Activated CD8-positive, alpha-beta memory T cell treated with anti-CD3 and anti-CD28 coated beads, Interleukin-2, amount 50 U/mL, for 24 hours (primary cell): ENCODE measurements at regions not wholly inside any gene's neighbourhood (a gene's known extent, or its start where the extent isn't known, plus 50 kb on each side); places are given as distances from the start of the nearest gene placed in this dataset.
"Not testable (repeated sequence)": the region's sequence is repeated elsewhere in the genome, so short reads cannot be mapped to it uniquely, and the experiment has no call there.

Experiments
- DNase-seq: peaks from one replicate; pipeline ENCODE4 v3.0.0-alpha.2; 2020; ENCODE audit errors: extremely low read depth

GRCh38 chr6:134402372-134402984 is 84.6 kb upstream of the SGK1 start:
- DNase-seq = no peak

- no peak for DNase-seq
Observed at GRCh38 chr6:134400941-134401340, 83.0 kb upstream of the SGK1 start.

DNA sequence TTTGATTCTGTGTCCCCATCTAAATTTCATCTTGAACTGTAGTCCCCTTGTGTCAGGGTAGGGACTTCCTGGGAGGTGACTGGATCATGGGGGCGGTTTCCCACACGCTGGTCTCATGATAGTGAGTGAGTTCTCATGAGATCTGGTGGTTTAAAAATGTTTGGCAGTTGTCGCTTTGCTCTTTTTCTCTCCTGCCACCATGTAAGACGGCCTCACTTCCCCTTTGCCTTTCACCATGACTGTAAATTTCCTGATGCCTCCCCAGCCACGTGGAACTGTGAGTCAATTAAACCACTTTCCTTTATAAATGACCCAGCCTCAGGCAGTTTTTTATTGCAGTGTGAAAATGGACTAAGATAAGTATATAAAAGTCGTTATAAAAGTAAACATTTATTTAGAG is 80.5 kb upstream of the SGK1 start:
- no peak for DNase-seq

GRCh38 chr6:134397676-134398075 is 79.8 kb upstream of the SGK1 start:
- no peak for DNase-seq

DNA sequence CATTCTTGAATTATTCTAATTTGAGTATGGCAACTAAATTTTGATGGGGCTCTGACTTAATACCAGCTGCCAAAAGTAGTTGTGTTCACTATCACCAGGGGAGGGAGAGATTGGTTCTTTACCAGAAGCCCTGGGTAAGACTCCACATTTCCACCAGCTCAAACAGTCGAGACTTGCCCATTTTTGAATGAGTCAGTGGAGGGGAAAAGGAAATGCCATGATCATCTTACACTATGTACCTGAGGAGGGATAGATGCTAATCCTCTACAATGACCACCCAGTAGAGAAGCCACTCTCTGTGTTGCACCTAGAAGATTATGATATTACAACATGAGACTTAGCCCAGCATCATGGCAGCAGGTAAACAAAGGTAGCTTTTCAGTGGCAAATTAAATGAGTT is 77.0 kb upstream of the SGK1 start:
- DNase-seq = no peak

DNA sequence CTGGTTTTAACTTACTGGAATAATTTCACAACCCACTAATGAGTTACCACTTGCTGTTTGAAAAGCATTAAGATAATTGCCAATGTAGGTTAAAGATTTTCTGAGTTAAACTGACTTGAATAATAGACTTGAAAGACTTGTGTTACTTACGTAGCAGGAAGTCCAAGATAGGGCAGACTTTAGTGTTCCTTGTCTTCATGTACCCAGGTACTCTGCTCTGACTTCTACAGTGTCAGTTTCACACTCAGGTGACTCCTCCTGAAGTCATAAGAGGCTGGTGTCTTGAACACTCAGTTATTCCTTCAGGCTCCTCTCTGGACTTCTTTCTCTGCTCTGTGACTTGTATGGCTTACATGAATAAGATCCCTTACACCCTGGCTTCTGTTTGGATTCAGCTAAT is 76.3 kb upstream of the SGK1 start:
- DNase-seq = no peak

GRCh38 chr6:134391205-134391604 is 73.3 kb upstream of the SGK1 start:
- no peak for DNase-seq

GRCh38 chr6:134389658-134390057 is 71.7 kb upstream of the SGK1 start:
- no peak for DNase-seq

- DNase-seq = no peak
Observed at GRCh38 chr6:134389129-134389528, 71.2 kb upstream of the SGK1 start.

GRCh38 chr6:134386482-134386881 is 68.6 kb upstream of the SGK1 start:
- DNase-seq = not testable (repeated sequence)

DNA sequence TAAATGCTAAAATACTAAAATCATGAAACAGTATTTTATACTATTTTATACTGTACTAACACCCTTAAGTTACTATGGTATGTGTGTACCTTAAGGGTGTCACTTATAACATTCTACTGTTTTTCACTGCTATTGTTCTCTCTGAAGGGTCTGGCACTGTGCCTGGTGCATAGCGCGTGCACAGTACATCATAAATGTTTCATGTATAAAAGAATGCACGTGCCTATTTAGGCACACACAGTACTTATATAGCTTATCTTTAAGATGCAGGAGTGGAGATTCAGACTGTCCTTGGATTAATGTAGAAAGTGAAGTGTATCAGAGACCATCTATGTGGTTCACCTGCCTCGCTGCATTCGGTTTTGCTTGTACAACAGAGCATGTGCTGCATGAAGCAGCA is 64.0 kb upstream of the SGK1 start:
- no peak for DNase-seq

- no peak for DNase-seq
Observed at GRCh38 chr6:134379599-134379998, 61.7 kb upstream of the SGK1 start.

DNA sequence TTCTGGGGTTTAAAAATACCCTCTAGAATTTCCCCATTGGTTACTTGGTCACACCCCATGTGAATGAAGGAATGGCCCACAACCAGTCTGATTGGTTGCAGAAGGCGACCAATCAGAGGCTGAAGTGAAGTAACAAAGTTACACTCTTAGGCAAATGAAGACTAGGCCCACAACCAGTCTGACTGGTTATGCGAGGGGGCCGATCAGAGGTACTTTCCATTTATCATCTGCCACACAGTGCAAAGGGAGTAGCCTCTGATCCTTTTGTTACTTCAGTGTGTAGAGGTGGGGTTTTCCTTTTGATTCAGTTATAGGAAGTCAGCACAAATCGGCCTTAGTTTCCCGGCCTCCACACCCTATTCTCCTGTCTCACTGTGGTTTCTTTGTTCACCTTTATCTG is 61.2 kb upstream of the SGK1 start:
- peak; percentile 14 for DNase-seq

- no peak for DNase-seq
Observed at GRCh38 chr6:134378426-134378825, 60.5 kb upstream of the SGK1 start.

GRCh38 chr6:134376785-134377184 is 58.9 kb upstream of the SGK1 start:
- no peak for DNase-seq

GRCh38 chr6:134375220-134375580 is 57.3 kb upstream of the SGK1 start:
- no peak for DNase-seq

DNA sequence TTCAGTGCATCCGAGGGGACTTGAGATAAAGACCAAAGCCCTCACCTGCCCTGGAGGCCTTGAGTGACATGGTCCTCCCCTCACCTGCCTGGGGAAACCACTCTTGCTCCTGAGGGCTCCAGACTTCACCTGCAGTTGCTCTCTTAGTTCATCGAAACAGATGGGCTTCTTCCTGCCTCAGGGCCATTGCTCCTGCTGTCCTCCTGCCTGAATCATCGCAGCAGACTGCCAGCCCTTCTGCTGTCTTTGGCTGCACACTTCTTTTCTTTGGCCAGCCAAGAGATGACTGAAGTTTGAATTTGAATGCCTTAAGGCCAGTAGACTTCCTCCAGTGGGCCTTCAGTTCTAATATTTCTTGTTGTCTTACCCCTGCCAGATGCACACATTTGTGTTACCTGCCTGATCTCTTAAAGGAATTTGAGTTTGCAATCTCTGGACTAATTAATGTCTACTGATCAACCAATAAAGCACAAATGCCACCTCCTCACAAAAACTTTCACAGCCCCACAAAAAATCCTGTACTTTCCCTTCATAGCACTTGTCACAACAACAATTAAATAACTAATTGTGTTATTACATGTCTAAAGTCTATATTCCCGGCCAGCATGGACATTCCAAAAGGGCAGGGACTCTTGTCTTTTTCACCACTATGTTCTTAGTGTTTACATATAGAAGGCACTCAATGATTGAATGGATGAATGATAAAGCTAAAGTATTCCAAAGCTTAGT is 56.7 kb upstream of the SGK1 start:
- DNase-seq = no peak

DNA sequence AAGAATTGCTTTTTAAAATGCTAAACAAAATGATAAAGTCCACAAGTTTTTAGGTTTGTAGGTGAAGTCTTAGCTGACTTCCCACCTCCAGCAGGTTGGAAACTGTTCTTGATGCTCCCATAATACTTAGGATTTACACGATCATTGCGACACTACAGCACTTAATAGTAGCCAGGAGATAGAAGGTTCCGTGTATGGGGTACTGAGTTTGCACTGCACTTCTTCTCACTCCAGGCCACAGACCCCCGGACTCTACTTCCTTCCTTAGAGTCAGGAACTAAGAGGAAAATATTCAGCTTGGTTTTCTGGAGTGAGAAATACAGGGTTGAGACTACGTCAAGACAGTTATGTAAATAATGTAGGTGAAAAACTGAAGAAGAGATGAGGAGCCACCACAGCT is 56.1 kb upstream of the SGK1 start:
- no peak for DNase-seq

DNA sequence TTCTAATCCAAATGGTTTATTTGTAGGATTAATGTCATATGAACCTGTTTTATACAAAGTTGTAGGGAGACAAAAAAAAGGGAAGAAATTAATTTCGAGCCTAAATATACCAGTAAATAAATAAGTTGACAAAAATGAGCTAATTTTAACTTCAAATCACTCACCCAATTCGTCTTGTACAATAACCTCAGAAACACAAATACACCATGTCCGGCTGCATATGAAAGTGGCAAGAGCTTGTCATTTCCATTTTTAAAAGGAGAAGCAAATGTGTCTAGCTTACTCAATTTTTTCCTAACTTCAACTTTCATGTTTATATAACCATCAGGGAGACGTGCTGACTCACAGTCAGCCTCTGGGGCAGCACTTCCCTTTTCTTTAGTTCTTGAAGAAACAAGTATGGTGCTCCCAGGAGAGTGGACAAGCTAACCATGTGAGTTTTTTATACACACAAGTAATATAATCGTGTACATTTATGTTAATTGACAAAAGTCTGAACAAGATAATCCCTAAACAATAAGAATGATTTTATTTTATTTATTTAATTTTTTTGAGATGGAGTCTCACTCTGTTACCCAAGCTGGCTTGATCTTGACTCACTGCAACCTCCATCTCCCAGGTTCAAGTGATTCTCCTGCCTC is 55.5 kb upstream of the SGK1 start:
- DNase-seq = no peak

- no peak for DNase-seq
Observed at GRCh38 chr6:134372603-134373281, 54.8 kb upstream of the SGK1 start.

DNA sequence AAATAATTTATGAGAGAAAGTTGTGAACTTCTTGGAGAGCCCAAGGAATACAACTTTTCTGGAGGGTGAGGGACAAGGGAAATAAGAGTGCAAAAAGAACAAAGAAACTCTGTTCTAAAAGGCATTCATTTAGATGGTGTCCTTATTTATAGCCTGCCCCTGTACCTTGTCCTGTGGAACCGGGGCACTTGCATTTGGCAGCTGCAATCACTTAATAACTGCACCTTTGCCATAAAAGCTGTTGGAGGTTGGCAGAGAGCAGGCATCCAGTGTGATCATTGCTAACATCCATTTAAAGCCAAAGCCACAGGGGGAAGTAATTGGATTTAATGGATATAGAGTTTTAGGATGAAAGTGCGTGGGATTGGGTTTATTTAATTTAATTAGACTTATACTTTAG is 50.8 kb upstream of the SGK1 start:
- DNase-seq = no peak
